GM12878 (cell line): ENCODE measurements at regions not wholly inside any gene's neighbourhood (a gene's known extent, or its start where the extent isn't known, plus 50 kb on each side); places are given as distances from the start of the nearest gene placed in this dataset.

Source experiments
- ATAC-seq: fragments of 200-7000 bp; cut with Tn5 transposase; 3 replicates; pipeline ENCODE4 v1.9.1; 2020; ENCODE audit warnings: mild to moderate bottlenecking, moderate library complexity
- BruUV-seq: library from RNA; stranded (reverse); fragments of 400-500 nt; replicated peaks from 2 replicates; lab custom pipeline; 2021; lab: Mats Ljungman, UMichigan
- CTCF ChIA-PET: fragments of 300-600 bp; sonication (Branson Sonifier 250); formaldehyde crosslinking; extraction: SDS; loops from one replicate; lab custom pipeline; 2021; ENCODE audit warnings: inconsistent platforms; lab: Yijun Ruan, JAX
- POLR2A ChIA-PET: fragments of 350-600 bp; formaldehyde crosslinking; extraction: SDS; loops from one replicate; lab custom pipeline; 2021; ENCODE audit warnings: inconsistent platforms; lab: Charles Lee
- RAD21 ChIA-PET: fragments of 300-600 bp; sonication (Branson Sonifier 250); formaldehyde crosslinking; loops from one replicate; lab custom pipeline; 2023; ENCODE audit warnings: antibody characterized with exemption; ENCODE audit not compliant: unreplicated experiment; lab: Charles Lee
- SMC1A ChIA-PET: fragments of 300-600 bp; sonication (Branson Sonifier 250); formaldehyde crosslinking; loops from one replicate; lab custom pipeline; 2023; ENCODE audit not compliant: unreplicated experiment, uncharacterized antibody; lab: Charles Lee
- DNase-seq: peaks from one replicate; pipeline ENCODE4 v3.0.0-alpha.2; 2011; ENCODE audit warnings: low read depth, low spot score
- FAIRE-seq: peaks from 3 replicates; lab custom pipeline; 2011; peaks lifted over from hg19 to GRCh38; lab: Jason Lieb, UNC
- H2AFZ ChIP-seq: 2 replicates; pipeline ENCODE4 v1.6.0; 2011; ENCODE audit warnings: low read depth, low read length, control low read depth; ENCODE audit not compliant: control insufficient read depth
- H3K27ac ChIP-seq: 2 replicates; pipeline ENCODE4 v1.5.1; 2011; ENCODE audit warnings: control low read depth; ENCODE audit not compliant: control insufficient read depth, insufficient read depth
- H3K27me3 ChIP-seq, 2 experiments: replicated peaks in 1 of 2; 2 replicates each; pipeline versions ENCODE4 v1.6.0 to v1.6.1; 2011; ENCODE audit warnings: low read length in 1 of 2; ENCODE audit not compliant: control insufficient read depth in 2 of 2, insufficient read depth in 2 of 2
- H3K36me3 ChIP-seq, 2 experiments: 2 replicates each; pipeline ENCODE4 v1.5.1; 2011; ENCODE audit warnings: low read length in 1 of 2; ENCODE audit not compliant: control insufficient read depth in 2 of 2, insufficient read depth in 2 of 2
- H3K4me1 ChIP-seq: 2 replicates; pipeline ENCODE4 v1.6.1; 2011; ENCODE audit warnings: mild to moderate bottlenecking, low read length, moderate library complexity, mixed read lengths; ENCODE audit not compliant: control insufficient read depth, insufficient read depth
- H3K4me2 ChIP-seq: 2 replicates; pipeline ENCODE4 v1.6.0; 2011; ENCODE audit warnings: control low read depth; ENCODE audit not compliant: control insufficient read depth, insufficient read depth
- H3K4me3 ChIP-seq: fragments of 200-600 bp; sonication (generic); 2 replicates; pipeline ENCODE4 v1.5.1; 2016
- H3K79me2 ChIP-seq: 2 replicates; pipeline ENCODE4 v1.6.0; 2011; ENCODE audit warnings: low read length; ENCODE audit not compliant: control insufficient read depth, insufficient read depth
- H3K9ac ChIP-seq: 2 replicates; pipeline ENCODE4 v1.8.0; 2011; ENCODE audit warnings: low read length, control low read depth, mixed read lengths; ENCODE audit not compliant: control insufficient read depth, insufficient read depth
- H3K9me3 ChIP-seq: replicated peaks from 3 replicates; pipeline ENCODE4 v1.5.1; 2011; ENCODE audit warnings: mild to moderate bottlenecking, low read length; ENCODE audit not compliant: control insufficient read depth, insufficient read depth
- H4K20me1 ChIP-seq: 2 replicates; pipeline ENCODE4 v1.6.0; 2011; ENCODE audit not compliant: control insufficient read depth, insufficient read depth
- EP300 ChIP-seq, 2 experiments: fragments of 150-350 bp in 1 of 2; IDR thresholded peaks; 2 replicates each; pipeline ENCODE4 v1.6.1; 2011 to 2012; ENCODE audit warnings: low read depth in 2 of 2, low read length in 2 of 2, borderline replicate concordance in 1 of 2, improper control_type of control experiment in 1 of 2, inconsistent platforms in 1 of 2; ENCODE audit not compliant: control insufficient read depth in 1 of 2
- NR2C1 ChIP-seq: fragments of 450-650 bp; IDR thresholded peaks from 2 replicates; pipeline ENCODE4 v1.6.1; 2017; ENCODE audit warnings: antibody characterized with exemption, mild to moderate bottlenecking, moderate library complexity
- PML ChIP-seq: IDR thresholded peaks from 2 replicates; pipeline ENCODE4 v1.6.1; 2012; ENCODE audit warnings: low read length, inconsistent platforms
- RAD21 ChIP-seq: IDR thresholded peaks from 2 replicates; pipeline ENCODE4 v1.6.1; 2011; ENCODE audit warnings: mild to moderate bottlenecking, low read depth, low read length, moderate library complexity; ENCODE audit not compliant: insufficient read depth
- SIX5 ChIP-seq: IDR thresholded peaks from 2 replicates; pipeline ENCODE4 v1.6.1; 2011; ENCODE audit warnings: mild to moderate bottlenecking, low read depth, low read length, moderate library complexity; ENCODE audit not compliant: severe bottlenecking
- SP1 ChIP-seq: IDR thresholded peaks from one replicate; pipeline ENCODE4 v1.6.1; 2011; ENCODE audit warnings: low read depth, low read length
- SUZ12 ChIP-seq: fragments of 200-600 bp; sonication (generic); IDR thresholded peaks from one replicate; pipeline ENCODE4 v1.6.1; 2018; ENCODE audit warnings: antibody characterized with exemption, mild to moderate bottlenecking; ENCODE audit not compliant: unreplicated experiment
- TCF7 ChIP-seq: IDR thresholded peaks from 2 replicates; pipeline ENCODE4 v1.6.1; 2014; ENCODE audit warnings: antibody characterized with exemption, borderline replicate concordance
- WGBS: methylation state at CpG from one replicate; pipeline ENCODE4 v1.1.6; 2016; ENCODE audit warnings: low lambda C conversion rate; ENCODE audit not compliant: insufficient replicate concordance, insufficient coverage; ENCODE audit errors: missing lambda C conversion rate; 5-methylcytosine and 5-hydroxymethylcytosine counted together
- in situ Hi-C: fragments of 300-500 bp; cut with MboI; formaldehyde crosslinking; loops from 9 replicates; pipeline ENCODE4 v1.14.3; 2018; ENCODE audit warnings: mixed read lengths
- intact Hi-C: fragments of 100-400 bp; cut with micrococcal nuclease; formaldehyde crosslinking; loops from one replicate; pipeline ENCODE4 v1.14.2; 2022; ENCODE audit not compliant: unreplicated experiment
- TF ChIP-seq, protein P1 (sequence below): fragments of 450-650 bp; IDR thresholded peaks from 2 replicates; pipeline ENCODE4 v1.6.1; 2017; ENCODE audit warnings: mild to moderate bottlenecking
- TF ChIP-seq, protein P2 (sequence below): IDR thresholded peaks from 2 replicates; pipeline ENCODE4 v1.6.1; 2011; ENCODE audit warnings: low read depth, low read length, improper control_type of control experiment, borderline replicate concordance

DNA sequence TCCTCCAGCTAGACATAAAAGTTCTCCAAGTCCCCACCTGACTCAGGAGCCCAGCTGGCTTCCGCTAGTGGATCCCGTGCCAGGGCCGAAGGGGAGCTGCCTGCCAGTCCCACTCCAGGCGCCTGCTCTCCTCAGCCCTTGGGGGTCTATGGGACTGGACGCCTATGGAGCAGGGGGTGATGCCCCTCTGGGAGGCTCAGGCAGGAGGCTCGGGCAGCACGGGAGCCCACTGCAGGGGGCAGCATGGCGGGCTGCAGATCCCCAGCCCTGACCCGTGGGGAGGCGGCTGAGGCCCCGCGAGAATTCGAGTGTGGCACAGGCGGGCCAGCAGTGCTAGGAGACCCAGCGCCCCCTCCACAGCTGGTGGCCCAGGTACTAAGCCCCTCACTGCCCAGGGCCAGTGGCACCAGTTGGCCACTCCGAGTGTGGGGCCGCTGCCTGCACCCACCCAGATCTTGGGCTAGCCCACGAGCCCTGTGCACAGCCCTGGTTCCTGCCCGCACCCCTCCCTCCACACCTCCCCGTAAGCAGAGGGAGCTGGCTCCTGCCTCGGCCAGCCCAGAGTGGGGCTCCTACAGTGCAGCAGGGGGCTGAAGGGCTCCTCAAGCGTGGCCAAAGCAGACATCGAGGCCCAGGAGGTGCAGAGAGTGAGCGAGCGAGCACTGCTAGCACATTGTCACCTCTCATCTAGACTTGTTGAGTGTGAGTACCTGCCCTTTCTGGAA, 221.3 kb upstream of the NSMCE3 start:
- no peak for DNase-seq
- no peak overlapping the region for H3K9ac ChIP-seq
- ChIA-PET POLR2A (no interaction called here), SMC1A (no interaction called here), RAD21 (no interaction called here), CTCF (no interaction called here)
- H3K9me3 ChIP-seq, result no peaks in the 10 kb centered on the region
- no peak overlapping the region for H2AFZ ChIP-seq
- no peaks in the 10 kb centered on the region for H3K79me2 ChIP-seq
- no peaks in the 10 kb centered on the region for H3K27me3 ChIP-seq
- TF ChIP-seq, protein P1, sequence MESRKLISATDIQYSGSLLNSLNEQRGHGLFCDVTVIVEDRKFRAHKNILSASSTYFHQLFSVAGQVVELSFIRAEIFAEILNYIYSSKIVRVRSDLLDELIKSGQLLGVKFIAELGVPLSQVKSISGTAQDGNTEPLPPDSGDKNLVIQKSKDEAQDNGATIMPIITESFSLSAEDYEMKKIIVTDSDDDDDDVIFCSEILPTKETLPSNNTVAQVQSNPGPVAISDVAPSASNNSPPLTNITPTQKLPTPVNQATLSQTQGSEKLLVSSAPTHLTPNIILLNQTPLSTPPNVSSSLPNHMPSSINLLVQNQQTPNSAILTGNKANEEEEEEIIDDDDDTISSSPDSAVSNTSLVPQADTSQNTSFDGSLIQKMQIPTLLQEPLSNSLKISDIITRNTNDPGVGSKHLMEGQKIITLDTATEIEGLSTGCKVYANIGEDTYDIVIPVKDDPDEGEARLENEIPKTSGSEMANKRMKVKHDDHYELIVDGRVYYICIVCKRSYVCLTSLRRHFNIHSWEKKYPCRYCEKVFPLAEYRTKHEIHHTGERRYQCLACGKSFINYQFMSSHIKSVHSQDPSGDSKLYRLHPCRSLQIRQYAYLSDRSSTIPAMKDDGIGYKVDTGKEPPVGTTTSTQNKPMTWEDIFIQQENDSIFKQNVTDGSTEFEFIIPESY, result no peak
- TF ChIP-seq RAD21, result no peak
- TF ChIP-seq NR2C1, result no peak
- no peak for TF ChIP-seq SIX5
- no peak for TF ChIP-seq TCF7
- TF ChIP-seq SP1, result no peak
- TF ChIP-seq SUZ12, result no peak
- TF ChIP-seq EP300 (IDR thresholded peaks at IDR 0.05; ENCODE audit: borderline replicate concordance in 1 of 2, control insufficient read depth in 1 of 2, low read depth in 2 of 2, low read length in 2 of 2), result no peak
- no peak for TF ChIP-seq PML
- TF ChIP-seq, protein P2, sequence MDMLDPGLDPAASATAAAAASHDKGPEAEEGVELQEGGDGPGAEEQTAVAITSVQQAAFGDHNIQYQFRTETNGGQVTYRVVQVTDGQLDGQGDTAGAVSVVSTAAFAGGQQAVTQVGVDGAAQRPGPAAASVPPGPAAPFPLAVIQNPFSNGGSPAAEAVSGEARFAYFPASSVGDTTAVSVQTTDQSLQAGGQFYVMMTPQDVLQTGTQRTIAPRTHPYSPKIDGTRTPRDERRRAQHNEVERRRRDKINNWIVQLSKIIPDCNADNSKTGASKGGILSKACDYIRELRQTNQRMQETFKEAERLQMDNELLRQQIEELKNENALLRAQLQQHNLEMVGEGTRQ, result no peak
- H3K27ac ChIP-seq, result no peak overlapping the region
- H3K4me1 ChIP-seq, result no peaks in the 10 kb centered on the region
- no peak for ATAC-seq
- intact Hi-C loops (no loop called here), in situ Hi-C loops (no loop called here)
- WGBS, result 42% methylated on average over 24 of the region's 25 CpGs
- BruUV-seq, result no TSS peak
- H4K20me1 ChIP-seq, result no peaks in the 10 kb centered on the region
- H3K4me3 ChIP-seq, result no peak overlapping the region
- FAIRE-seq, result no peak
- H3K4me2 ChIP-seq, result no peak overlapping the region
- H3K36me3 ChIP-seq, result no peaks in the 10 kb centered on the region
